B cell (primary cell): ENCODE measurements at regions not wholly inside any gene's neighbourhood (a gene's known extent, or its start where the extent isn't known, plus 50 kb on each side); places are given as distances from the start of the nearest gene placed in this dataset.

Experiments
- CTCF ChIP-seq: fragments of 200-600 bp; IDR thresholded peaks from one replicate; pipeline ENCODE4 v1.8.0; 2022; ENCODE audit warnings: antibody characterized with exemption, mild to moderate bottlenecking
- EZH2 ChIP-seq: IDR thresholded peaks from 2 replicates; pipeline ENCODE4 v1.6.1; 2012; ENCODE audit warnings: borderline replicate concordance, low read depth, mild to moderate bottlenecking, moderate library complexity, low read length; ENCODE audit not compliant: insufficient read depth, poor library complexity, severe bottlenecking

GRCh38 chr2:191581003-191581402 is 96.9 kb upstream of the NABP1 start:
- TF ChIP-seq CTCF (no peak), EZH2 (no peak)
